DLD1 (cell line): ENCODE measurements at regions not wholly inside any gene's neighbourhood (a gene's known extent, or its start where the extent isn't known, plus 50 kb on each side); places are given as distances from the start of the nearest gene placed in this dataset.

ENCODE experiments used
- in situ Hi-C: cut with HindIII; loops from 2 replicates; pipeline ENCODE4 v1.10.0; 2017; ENCODE audit warnings: low sequenced_read_pairs

DNA sequence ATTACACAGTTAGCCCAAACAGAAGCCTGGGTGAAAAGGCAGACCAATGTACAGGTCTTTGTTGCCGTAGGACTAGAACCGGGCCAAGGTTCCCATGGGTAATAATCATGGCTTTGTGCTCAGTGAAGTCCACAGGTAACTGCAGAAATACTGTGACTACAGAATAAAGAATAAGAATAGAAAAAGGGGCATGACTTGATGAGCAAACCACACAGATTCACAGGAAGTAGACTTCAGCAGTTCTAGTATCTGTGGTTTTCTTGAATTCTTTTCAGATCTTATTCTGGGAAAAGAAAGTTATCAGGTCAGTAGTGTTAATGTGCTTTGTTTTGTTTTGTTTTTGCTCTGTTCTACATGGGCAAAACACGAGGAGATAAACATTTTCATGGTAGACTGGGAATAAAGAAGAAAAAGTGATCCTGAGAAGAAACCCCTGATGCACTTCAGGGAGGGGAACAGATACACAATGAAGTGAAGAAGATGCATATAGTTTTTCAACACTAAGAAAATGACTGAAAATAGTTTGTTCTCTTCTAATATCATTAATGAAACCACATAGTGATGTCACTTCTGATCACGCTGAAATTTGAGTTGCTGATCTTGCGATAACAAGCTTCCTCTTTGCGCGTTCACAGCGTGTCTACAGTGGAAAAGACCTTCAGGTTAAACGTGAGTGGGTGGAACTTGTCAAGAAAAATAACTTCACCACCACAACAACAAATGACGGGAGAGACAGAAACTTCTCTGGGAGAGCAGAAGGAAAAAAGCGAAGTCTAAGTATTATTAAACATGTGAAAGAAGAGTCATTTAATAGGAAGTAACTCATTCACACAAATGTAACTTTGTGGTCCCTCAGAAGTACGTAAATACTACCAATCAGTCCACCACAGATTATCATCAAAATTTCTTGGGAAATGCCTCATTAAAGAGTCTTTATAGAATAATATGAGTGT lies 315.8 kb upstream of the SATB1 start:
- in situ Hi-C loops: no loop called here

DNA sequence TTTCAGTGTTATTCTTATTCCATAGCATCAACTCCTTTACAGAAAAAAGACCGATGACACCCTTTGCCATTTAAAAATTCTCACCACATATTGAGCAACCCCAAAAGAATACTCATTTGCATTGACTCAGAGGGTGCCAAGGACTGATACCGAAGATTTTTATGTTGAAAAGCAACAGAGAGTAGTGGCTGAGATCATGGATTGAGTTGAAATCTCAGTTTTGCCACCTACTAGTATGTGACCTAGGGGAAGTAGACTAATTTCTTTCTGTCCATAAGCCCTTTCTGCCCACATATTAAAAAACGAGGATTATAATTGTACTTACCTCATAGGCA lies 313.9 kb upstream of the SATB1 start:
- in situ Hi-C loops: no loop called here

DNA sequence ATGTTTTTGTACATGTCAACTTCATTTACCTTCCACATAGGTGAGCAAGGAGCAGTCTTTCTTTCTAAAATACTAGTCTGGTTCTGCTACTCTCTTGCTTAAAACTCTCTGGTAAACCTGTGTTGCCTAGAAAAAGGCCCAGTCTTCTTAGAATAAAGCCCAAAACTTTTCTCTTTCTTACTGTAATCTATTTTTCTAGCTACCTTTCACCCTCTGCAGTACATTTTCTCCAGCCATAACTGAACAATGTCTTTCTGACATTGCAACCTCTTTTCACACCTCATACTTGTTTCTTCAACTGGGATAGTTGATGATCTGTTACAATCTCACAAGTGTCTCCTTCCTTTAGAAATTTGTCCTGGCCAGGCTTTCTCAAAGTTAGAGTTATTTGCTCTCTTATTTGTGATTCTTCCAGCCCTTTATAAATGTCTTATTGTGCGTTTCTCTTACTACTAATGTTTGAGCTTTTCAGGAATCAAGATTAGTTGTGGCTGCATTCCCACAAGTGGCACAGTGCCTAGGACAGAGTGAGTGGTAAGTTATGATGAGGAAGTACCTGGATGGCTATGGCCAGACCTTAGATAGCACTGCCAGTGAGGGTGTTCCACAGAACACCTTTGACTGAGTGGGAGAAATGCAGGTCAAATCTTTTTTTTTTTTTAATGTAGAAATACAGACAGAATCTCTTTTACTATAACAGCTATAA lies 313.4 kb upstream of the SATB1 start:
- in situ Hi-C loops: no loop called here

DNA sequence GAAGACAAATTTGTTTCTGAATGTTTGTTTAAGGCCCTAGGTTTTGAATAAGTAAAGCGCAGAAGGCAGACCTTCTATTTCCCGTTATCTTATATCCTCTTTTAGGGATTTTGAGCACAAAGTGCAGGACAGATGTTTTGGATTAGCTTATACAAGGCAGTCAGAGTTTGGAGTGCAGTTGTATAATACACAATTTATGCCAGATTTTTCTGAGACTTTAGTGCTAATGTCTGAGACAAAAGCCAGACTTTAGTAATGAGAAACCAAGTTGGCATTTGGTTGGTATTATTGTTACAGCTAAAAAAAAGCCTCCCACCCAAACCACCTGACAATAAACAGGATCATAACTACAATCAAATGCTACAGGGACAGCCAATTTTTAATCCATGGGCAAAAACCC lies 309.9 kb upstream of the SATB1 start:
- in situ Hi-C loops: no loop called here

DNA sequence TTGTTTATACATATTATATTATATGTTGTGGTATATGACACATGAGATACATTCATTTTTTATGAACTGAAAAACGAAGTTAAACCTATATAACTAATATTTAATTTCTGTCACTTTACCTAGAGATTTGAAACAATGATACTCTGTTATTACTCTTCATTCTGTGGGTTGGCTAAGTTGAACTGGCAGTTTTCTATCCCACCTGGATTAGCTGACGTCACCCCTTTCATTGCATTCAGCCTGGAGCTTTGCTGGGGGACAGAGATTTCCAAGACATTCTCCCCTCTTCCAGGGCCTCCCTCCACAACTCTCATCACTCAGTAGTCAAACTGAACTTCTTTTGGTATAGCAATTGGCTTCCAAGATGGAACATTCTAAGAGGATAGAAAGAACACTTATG lies 309.2 kb upstream of the SATB1 start:
- in situ Hi-C loops: no loop called here

DNA sequence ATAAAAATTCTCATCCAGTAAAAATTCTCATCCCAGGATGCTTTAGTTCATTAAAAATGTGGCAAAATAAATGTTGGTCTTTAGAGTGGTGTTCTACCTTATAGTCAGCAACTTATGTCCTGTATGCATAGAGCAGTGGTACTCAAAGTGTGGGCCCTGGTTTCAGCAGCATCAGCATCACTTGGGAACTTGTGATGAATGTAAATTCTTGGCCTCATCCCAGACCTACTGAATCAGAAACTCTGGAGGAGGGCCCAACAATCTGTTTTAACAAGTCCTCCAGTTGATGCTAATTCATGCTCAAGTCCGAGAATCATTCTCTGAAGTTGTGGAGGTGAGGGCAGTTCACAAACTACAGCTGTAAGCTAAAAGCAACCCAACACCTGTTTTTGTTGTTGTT lies 307.3 kb upstream of the SATB1 start:
- in situ Hi-C loops: no loop called here

DNA sequence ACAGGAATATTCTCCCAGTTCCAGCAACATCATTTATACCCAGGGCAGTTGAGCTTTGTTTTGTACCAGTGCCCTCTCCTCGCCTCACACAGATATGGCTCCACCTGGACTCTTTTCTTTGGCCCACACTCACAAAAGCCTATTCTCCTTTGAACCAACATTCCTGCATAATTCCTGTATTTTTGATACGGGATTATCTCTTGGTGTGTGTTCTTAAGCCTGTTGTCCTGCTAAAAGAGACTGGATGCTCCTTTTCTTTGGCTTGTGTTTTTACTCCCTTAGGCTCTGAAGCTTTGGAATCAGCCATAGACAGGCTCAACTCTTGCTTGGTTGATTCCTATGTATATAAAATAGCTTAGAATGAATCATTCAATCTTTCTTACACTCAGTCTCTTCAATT lies 305.4 kb upstream of the SATB1 start:
- in situ Hi-C loops: no loop called here

DNA sequence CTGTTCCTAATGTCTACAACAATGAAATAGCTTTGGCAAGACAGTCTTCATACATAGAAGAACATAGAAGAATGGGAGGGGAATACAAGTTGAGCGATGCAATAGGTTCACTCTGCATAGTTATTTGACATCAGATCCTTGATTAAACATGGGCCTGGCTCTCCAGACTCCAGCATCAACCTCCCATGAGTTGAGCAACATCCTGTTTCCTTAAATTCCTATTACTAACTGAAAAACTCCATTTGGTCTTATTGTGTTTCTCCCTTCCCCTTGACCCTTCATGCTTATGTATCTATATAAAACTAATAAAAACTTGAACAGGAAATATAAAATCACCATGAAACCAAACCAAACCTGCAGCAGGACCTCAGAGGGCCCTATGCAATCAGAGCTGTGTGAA lies 304.5 kb upstream of the SATB1 start:
- in situ Hi-C loops: no loop called here

DNA sequence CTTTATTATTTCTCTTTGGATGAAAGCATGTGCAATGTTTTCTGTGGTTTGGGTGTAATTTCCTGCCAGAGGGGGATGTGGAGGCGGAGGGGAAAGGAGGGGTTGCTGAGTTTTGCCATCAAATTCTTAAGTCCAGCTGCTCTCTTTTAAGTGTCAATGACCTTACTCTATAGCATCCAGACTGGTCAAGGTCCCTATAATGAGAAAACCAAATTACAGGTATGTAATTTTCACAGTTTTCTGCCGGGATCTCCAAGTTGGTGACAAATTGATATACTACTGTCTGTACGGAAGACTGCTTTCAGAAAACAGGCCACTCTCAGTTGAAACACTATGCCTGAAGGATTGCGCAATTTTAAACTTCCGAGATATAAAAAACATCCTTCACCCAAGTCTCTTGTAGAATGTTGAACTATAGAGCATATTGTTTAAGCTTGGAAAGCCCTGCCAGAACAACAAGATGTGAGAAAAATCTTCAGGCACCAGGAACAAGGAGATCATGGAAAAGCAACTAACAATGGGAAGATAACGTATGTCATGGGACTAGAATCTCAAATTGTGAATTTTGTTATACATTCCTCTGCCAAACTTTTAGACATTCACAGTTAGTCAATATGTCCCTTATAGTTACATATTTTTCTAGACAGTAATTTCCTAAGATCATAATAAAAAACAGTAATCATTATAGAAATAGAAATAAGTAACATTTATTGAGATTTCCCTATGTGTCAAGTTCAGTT lies 300.7 kb upstream of the SATB1 start:
- in situ Hi-C loops: no loop called here

DNA sequence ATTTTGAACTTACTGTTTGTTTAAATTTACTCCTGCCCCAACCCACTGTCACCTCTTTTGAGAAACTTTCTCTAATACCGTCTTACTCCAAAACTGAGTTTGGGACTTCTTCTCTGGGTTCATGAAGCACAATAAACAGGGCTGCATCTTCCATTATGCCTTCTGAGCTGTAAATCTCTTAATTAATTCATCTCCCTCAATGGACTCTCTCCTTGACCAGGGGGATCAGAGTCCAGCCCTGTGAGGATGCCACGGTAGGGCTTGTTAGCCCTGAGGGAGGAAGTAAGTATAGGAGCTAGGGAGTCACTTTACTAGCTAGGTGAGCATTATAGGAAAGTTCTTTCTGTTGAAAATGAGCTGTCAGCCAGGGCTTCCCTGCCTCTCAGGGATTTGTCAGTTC lies 299.3 kb upstream of the SATB1 start:
- in situ Hi-C loops: no loop called here

DNA sequence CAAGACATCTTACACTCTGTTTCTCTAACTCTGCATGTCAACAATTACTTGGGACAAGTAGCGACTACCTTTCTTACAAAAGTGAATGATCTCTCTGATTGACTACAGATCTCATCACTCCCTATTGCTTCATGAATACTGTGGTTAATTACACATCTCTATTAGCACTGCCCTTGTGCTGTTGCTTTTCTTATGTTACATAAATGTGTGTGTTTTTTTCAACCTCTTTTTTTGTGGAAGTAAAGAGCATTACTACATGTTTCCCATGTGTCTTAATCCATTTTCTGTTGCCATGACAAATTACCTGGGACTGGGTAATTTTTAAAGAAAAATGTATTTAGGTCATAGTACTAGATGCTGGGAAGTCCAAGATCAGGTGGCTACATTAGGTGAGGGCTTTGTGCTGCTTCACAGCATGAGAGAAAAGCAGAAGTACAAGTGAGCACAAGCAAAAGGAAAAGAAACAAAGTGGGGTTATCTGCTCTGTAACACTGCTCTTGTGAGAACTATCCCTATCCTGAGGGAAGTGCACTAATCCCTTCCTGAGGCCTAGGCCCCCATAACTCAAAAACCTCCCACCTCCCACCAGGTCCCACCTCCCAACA lies 298.2 kb upstream of the SATB1 start:
- in situ Hi-C loops: no loop called here

DNA sequence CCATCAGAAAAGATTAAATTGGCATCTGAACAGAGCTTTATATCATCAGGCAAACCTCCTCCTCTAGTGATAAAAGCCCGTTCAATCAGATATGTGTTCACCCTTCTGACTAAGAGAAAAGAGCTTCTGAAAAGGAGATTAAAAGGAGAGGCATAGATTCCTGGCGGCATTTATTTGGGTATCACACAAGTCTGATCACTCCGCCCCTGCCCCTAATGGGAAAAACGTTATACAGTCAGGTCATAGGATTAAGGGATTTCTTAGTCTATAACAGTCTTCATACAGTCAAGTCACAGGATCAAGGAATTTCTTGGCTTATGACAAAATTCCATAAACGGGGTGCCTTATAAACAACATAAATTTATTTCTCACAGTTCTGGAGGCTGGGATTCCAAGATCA lies 295.4 kb upstream of the SATB1 start:
- in situ Hi-C loops: no loop called here

DNA sequence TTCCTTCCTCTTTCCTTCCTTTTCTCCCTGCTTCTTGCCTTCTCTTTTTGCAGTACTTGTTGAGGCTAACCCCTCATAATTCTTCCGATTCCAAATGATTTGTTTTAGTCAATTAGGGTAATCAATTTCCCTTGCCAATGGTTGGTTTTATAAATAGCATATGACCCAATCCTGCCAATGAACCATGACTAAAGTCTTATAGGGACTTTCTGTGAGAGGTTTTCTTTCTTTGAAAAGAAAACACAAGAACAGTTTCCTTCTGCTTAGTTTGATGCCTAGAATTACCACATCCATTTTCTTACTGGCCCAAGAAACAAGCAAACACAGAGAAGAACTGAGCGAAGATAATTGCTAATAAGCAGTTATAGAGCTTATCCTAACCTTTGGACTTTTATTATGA lies 292.5 kb upstream of the SATB1 start:
- in situ Hi-C loops: no loop called here

DNA sequence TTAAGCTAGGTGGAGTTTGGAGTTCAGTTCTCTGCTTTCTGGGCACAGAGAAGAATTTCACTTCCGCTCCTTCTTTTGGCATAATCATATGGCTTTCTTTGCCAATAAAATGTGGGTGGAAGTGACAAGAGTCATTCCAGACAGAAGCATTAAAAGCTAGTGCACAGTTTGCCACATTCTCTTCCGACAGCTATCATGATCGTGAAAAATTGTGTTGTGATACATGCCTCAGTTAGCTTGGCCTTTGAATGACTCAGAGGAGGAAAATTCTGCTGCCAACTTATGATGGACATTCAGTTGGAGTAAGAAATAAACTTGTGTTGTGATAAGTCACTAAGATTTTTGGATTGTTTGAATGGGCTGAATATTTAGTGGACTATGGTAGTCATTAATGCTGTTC lies 291.7 kb upstream of the SATB1 start:
- in situ Hi-C loops: no loop called here

DNA sequence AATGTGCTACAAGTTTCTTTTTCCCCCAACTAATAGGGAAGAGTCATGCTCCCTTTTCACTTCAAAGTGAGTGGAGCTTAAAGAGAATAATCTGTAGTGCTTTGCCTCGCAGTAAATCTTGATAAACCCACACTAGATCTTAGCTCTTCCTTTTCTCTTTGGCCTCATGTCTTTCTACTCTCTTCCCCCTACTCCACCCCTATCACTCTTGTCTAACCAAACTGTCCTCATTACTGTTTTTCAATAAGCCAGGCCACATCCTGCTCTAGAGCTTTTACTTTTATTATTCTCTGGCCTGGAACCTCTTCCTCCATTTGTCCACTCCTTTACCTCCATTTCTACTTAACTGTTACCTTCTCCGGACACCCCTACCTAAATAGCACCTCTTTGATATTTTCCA lies 291.0 kb upstream of the SATB1 start:
- in situ Hi-C loops: no loop called here

DNA sequence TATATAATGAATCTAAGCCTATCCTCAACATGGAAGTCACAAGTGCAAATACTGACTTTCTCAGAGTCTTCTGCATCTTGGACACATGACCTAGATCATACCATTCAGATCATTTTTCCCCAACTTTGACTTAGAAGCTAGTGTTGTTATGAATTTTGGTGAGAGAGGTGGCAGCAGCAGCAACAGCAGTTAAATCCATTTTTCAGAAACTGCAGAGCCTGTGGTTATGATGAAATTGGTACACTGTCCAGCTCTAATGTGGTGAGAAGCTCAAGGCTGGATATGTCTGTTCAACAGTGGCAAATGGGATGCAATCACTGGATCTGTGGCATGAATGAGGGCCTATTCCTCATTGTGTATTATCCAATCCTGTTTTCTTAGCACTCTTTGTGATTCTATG lies 290.1 kb upstream of the SATB1 start:
- in situ Hi-C loops: no loop called here

DNA sequence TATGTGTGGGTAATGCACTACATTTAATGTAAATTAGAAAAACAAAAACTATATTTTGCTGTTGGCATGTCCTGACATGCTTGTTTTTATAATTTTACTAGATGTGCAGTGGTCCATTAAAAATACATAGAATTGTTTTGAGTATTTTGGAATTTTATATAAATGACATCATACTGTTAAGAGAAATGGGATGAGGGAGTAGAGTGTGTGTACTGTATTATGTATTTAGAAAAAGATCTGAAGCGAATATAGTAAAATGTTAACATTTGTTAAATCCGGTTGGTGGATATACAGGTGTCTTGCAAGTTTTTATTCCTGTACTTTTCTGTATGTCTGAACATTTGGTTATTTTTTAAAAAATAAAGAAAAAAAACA lies 288.4 kb upstream of the SATB1 start:
- in situ Hi-C loops: no loop called here

DNA sequence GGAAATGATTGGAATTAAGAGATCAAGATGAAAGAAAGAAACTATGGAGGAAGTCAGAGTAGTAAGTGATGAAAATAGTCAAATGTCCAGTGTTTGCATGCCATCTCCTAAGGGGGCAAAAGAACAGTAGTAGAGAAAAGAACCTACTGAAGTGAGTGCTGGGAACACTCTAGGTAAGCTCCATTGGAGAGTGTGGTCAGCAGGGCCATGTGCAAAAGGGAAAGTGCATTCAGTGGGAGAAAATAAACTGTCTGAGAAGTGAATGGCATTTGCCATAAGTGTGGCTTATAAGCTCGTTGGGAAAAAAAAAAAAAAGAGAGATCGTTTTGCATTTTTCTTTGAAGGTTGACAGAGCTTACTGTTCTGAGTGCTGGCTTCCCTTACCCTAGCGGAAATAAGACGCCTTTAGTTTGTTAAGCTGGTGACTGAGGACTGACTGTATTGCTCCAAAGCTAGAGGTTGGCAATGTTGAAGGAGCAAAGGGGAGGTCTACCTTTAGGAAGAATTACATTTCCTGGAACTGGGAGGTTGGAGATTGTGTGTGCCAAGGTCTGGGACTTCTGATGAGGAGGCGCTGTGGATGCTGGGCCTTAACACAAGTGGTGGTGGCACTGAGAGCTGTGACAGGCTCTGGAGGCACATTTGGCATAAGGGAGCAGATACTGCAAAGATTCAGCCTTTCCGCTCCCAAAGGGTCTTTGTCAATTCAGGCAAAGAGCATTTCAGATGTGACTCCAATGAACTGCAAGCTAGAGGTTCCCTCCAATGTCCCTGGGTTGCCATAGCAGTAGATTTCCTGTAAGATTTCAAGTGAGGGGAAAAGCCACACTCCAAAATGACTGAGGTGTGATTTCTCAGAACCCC lies 287.8 kb upstream of the SATB1 start:
- in situ Hi-C loops: no loop called here

DNA sequence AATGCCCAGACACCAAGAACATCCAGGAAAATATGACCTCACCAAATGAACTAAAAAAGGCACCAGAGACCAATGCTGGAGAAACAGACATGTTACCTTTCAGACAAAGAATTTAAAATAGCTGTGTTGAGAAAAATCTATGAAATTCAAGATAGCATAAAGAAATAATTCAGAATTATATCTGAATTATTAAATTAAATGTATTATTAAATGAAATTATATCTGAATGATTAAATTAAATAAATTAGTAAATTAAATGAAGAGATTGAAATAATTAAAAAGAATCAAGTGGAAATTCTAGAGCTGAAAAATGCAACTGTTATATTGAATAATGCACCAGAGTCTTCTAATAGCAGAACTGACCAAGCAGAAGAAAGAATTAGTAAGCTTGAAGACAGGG lies 279.2 kb upstream of the SATB1 start:
- in situ Hi-C loops: no loop called here

DNA sequence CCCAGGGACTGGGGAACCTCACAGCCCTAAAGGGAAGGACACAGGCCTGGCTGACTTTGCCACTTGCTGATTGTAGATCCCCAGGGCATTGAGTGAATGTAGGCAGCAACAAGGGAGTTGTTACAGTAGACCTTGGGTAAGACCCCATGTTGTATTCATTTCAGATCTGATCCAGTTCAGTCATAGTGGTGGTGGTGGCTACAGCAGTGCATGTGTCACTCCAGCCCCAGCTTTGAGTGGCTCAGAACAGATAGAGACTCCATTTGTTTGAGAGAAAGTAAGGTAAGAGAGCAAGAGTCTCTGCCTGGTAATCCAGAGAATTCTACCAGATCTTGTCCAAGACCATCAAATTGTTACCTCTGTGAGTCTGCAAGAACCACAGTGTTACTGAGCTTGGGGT lies 278.7 kb upstream of the SATB1 start:
- in situ Hi-C loops: no loop called here
